ENCODE measurements at regions not wholly inside any gene's neighbourhood (a gene's known extent, or its start where the extent isn't known, plus 50 kb on each side); places are given as distances from the start of the nearest gene placed in this dataset.

DNA sequence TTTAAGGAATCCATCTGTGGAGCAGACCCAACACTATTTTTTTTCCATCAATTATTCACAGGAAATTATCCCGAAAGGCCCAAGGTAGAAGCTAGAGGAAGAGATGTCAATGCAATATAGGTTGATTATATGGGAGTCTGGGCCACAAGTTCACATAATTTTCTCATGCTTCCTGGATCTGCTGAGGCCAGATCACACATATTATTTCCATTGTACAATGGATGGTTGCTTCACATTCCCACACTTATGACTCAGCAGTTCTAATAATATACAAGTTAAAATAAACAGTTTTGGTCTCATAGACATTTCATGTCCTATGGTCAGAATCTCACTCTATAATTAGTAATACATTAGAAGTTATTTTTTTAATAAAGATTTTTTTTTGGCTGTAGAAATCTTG, 66.0 kb upstream of the PTPRD start:
- TF ChIP-seq, protein P1, sequence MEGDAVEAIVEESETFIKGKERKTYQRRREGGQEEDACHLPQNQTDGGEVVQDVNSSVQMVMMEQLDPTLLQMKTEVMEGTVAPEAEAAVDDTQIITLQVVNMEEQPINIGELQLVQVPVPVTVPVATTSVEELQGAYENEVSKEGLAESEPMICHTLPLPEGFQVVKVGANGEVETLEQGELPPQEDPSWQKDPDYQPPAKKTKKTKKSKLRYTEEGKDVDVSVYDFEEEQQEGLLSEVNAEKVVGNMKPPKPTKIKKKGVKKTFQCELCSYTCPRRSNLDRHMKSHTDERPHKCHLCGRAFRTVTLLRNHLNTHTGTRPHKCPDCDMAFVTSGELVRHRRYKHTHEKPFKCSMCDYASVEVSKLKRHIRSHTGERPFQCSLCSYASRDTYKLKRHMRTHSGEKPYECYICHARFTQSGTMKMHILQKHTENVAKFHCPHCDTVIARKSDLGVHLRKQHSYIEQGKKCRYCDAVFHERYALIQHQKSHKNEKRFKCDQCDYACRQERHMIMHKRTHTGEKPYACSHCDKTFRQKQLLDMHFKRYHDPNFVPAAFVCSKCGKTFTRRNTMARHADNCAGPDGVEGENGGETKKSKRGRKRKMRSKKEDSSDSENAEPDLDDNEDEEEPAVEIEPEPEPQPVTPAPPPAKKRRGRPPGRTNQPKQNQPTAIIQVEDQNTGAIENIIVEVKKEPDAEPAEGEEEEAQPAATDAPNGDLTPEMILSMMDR (IDR thresholded peaks at IDR 0.05; ENCODE audit: poor library complexity), result no peak
- TF ChIP-seq EZH2 (IDR thresholded peaks at IDR 0.05; ENCODE audit: borderline replicate concordance), result no peak

Data from hepatocyte (in vitro differentiated cells).